NCI-H1436 treated with DMSO at 0.1 percent for 48 hours (cell line): ENCODE measurements at regions not wholly inside any gene's neighbourhood (a gene's known extent, or its start where the extent isn't known, plus 50 kb on each side); places are given as distances from the start of the nearest gene placed in this dataset.

Source experiments
- DNase-seq: peaks from one replicate; lab custom pipeline; 2025; lab: John Stamatoyannopoulos, UW

- no peak for DNase-seq
Observed at GRCh38 chr1:55364216-55364615, 149.1 kb upstream of the USP24 start.

- DNase-seq: no peak
Observed at GRCh38 chr1:55363268-55363667, 148.1 kb upstream of the USP24 start.

GRCh38 chr1:55362558-55362957 lies 147.4 kb upstream of the USP24 start:
- no peak for DNase-seq

GRCh38 chr1:55359611-55360010 lies 144.4 kb upstream of the USP24 start:
- DNase-seq: no peak

- no peak for DNase-seq
Observed at GRCh38 chr1:55358581-55358980, 143.4 kb upstream of the USP24 start.

- no peak for DNase-seq
Observed at GRCh38 chr1:55355549-55355948, 140.4 kb upstream of the USP24 start.

GRCh38 chr1:55353707-55354620 lies 138.8 kb upstream of the USP24 start:
- DNase-seq: no peak

GRCh38 chr1:55352811-55353180 lies 137.6 kb upstream of the USP24 start:
- DNase-seq: no peak

- no peak for DNase-seq
Observed at GRCh38 chr1:55352080-55352810, 137.1 kb upstream of the USP24 start.

- DNase-seq: no peak
Observed at GRCh38 chr1:55348356-55348755, 133.2 kb upstream of the USP24 start.

- no peak for DNase-seq
Observed at GRCh38 chr1:55347866-55348265, 132.7 kb upstream of the USP24 start.

GRCh38 chr1:55347041-55347440 lies 131.9 kb upstream of the USP24 start:
- no peak for DNase-seq

- no peak for DNase-seq
Observed at GRCh38 chr1:55346586-55346985, 131.4 kb upstream of the USP24 start.

- DNase-seq: no peak
Observed at GRCh38 chr1:55339681-55340080, 124.5 kb upstream of the USP24 start.

GRCh38 chr1:55338448-55338820 lies 123.3 kb upstream of the USP24 start:
- DNase-seq: no peak

GRCh38 chr1:55337801-55338447 lies 122.8 kb upstream of the USP24 start:
- no peak for DNase-seq

GRCh38 chr1:55334797-55335196 lies 119.6 kb upstream of the USP24 start:
- DNase-seq: no peak

GRCh38 chr1:55334160-55334559 lies 119.0 kb upstream of the USP24 start:
- no peak for DNase-seq

- no peak for DNase-seq
Observed at GRCh38 chr1:55333461-55333860, 118.3 kb upstream of the USP24 start.

GRCh38 chr1:55331351-55331750 lies 116.2 kb upstream of the USP24 start:
- no peak for DNase-seq

- DNase-seq: no peak
Observed at GRCh38 chr1:55329808-55330432, 114.8 kb upstream of the USP24 start.

- no peak for DNase-seq
Observed at GRCh38 chr1:55329091-55329490, 113.9 kb upstream of the USP24 start.
